ENCODE measurements at regions not wholly inside any gene's neighbourhood (a gene's known extent, or its start where the extent isn't known, plus 50 kb on each side); places are given as distances from the start of the nearest gene placed in this dataset.

GRCh38 chr2:5315041-5315440, 377.1 kb upstream of the SOX11 start:
- DNase-seq, result no peak

GRCh38 chr2:5315512-5315911, 376.7 kb upstream of the SOX11 start:
- DNase-seq, result no peak

GRCh38 chr2:5316001-5316490, 376.1 kb upstream of the SOX11 start:
- DNase-seq, result no peak

- no peak for DNase-seq
Observed at GRCh38 chr2:5319493-5319892, 372.7 kb upstream of the SOX11 start.

GRCh38 chr2:5322396-5322795, 369.8 kb upstream of the SOX11 start:
- DNase-seq, result no peak

- DNase-seq, result no peak
Observed at GRCh38 chr2:5325523-5325922, 366.7 kb upstream of the SOX11 start.

- DNase-seq, result no peak
Observed at GRCh38 chr2:5328826-5329225, 363.4 kb upstream of the SOX11 start.

GRCh38 chr2:5329763-5330162, 362.4 kb upstream of the SOX11 start:
- DNase-seq, result no peak

- DNase-seq, result no peak
Observed at GRCh38 chr2:5330961-5331360, 361.2 kb upstream of the SOX11 start.

- DNase-seq, result no peak
Observed at GRCh38 chr2:5332925-5333324, 359.3 kb upstream of the SOX11 start.

GRCh38 chr2:5339473-5339872, 352.7 kb upstream of the SOX11 start:
- DNase-seq, result no peak

- no peak for DNase-seq
Observed at GRCh38 chr2:5343785-5344335, 348.3 kb upstream of the SOX11 start.

- DNase-seq, result no peak
Observed at GRCh38 chr2:5352286-5352685, 339.9 kb upstream of the SOX11 start.

GRCh38 chr2:5353565-5353964, 338.6 kb upstream of the SOX11 start:
- DNase-seq, result no peak

- no peak for DNase-seq
Observed at GRCh38 chr2:5359397-5359796, 332.8 kb upstream of the SOX11 start.

- DNase-seq, result no peak
Observed at GRCh38 chr2:5360081-5360480, 332.1 kb upstream of the SOX11 start.

- no peak for DNase-seq
Observed at GRCh38 chr2:5364361-5364760, 327.8 kb upstream of the SOX11 start.

GRCh38 chr2:5365871-5366461, 326.2 kb upstream of the SOX11 start:
- DNase-seq, result peak; percentile 90

GRCh38 chr2:5367321-5367720, 324.9 kb upstream of the SOX11 start:
- no peak for DNase-seq

GRCh38 chr2:5368263-5368662, 323.9 kb upstream of the SOX11 start:
- DNase-seq, result no peak

GRCh38 chr2:5369510-5369909, 322.7 kb upstream of the SOX11 start:
- DNase-seq, result no peak

GRCh38 chr2:5370158-5370557, 322.0 kb upstream of the SOX11 start:
- no peak for DNase-seq

- DNase-seq, result no peak
Observed at GRCh38 chr2:5372141-5372540, 320.0 kb upstream of the SOX11 start.

- DNase-seq, result no peak
Observed at GRCh38 chr2:5373200-5373599, 319.0 kb upstream of the SOX11 start.

GRCh38 chr2:5374762-5375161, 317.4 kb upstream of the SOX11 start:
- DNase-seq, result no peak

Measured in activated CD8-positive, alpha-beta memory T cell treated with anti-CD3 and anti-CD28 coated beads, Interleukin-2, amount 50 U/mL, for 48 hours (primary cell).